ES-I3 (cell line): ENCODE measurements at regions not wholly inside any gene's neighbourhood (a gene's known extent, or its start where the extent isn't known, plus 50 kb on each side); places are given as distances from the start of the nearest gene placed in this dataset.

ENCODE experiments used
- H3K36me3 ChIP-seq: 2 replicates; pipeline ENCODE4 v1.6.1; 2013; ENCODE audit warnings: mild to moderate bottlenecking, low read length, control low read depth, moderate library complexity; ENCODE audit not compliant: insufficient read depth
- H3K4me1 ChIP-seq: 2 replicates; pipeline ENCODE4 v1.6.1; 2013; ENCODE audit warnings: mild to moderate bottlenecking, control low read depth, low read length; ENCODE audit not compliant: insufficient read depth
- H3K9ac ChIP-seq: 2 replicates; pipeline ENCODE4 v1.6.1; 2013; ENCODE audit warnings: low read depth, mild to moderate bottlenecking, low read length, moderate library complexity
- H3K9me3 ChIP-seq: 2 replicates; pipeline ENCODE4 v1.6.1; 2013; ENCODE audit warnings: mild to moderate bottlenecking, low read length, moderate library complexity; ENCODE audit not compliant: control insufficient read depth, insufficient read depth

DNA sequence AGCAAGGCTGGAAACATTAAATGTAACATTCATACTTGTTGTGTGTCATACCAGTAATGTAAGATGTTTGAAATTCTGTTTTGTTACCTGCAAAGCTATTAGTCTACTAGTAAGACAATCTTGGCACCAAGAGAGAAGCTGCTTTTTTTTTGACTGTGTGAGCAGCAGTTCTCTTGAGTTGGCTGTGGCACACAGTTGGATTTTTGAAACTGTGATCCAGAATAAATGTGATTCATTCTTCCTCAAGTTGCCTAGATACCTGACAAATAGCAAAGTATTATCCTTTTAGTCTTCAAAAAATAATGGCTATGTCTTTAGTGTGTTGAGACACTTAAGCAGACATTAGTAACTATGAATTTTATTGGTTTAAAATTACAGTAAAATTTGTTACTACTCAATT, 57.2 kb upstream of the HAPLN1 start:
- H3K9me3 ChIP-seq = no peaks in the 10 kb centered on the region
- no peak overlapping the region for H3K9ac ChIP-seq
- no peaks in the 10 kb centered on the region for H3K36me3 ChIP-seq
- no peaks in the 10 kb centered on the region for H3K4me1 ChIP-seq

- H3K4me1 ChIP-seq = no peaks in the 10 kb centered on the region
- H3K9me3 ChIP-seq = no peaks in the 10 kb centered on the region
- H3K9ac ChIP-seq = no peak overlapping the region
- no peaks in the 10 kb centered on the region for H3K36me3 ChIP-seq
These were observed 55.9 kb upstream of the HAPLN1 start for GRCh38 chr5:83776437-83777031.
